ENCODE measurements at regions not wholly inside any gene's neighbourhood (a gene's known extent, or its start where the extent isn't known, plus 50 kb on each side); places are given as distances from the start of the nearest gene placed in this dataset.

DNA sequence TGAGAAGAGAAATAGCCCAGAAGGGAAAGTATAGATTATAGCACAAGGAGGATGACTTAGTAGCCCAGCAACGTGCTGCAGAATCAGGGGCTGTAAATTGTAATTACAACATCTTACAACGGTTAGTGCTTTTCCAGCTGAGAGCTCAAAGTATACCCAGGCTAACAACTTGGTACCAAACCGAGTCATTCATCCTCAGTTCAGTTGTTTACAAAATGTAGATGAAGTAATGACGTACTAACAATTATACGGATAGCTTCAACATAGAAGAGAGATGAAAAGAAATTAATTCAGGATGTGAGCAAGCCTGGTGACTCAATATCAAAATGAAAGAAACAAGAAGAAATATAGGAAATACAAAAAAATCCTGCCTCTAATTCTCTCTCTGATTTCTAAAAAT is 99.2 kb downstream of the DYNAP start:
- Mint-ChIP-seq H3K27ac (ENCODE audit: unreplicated experiment) (no peak overlapping the region), H3K36me3 (ENCODE audit: unreplicated experiment) (no peaks in the 10 kb centered on the region), H3K4me3 (ENCODE audit: unreplicated experiment) (no peak overlapping the region), H3K4me1 (ENCODE audit: unreplicated experiment) (peaks cover 4% of the 10 kb centered on the region), H3K27me3 (ENCODE audit: unreplicated experiment) (peaks cover 32% of the 10 kb centered on the region), H3K9me3 (ENCODE audit: unreplicated experiment) (no peaks in the 10 kb centered on the region)
- DNase-seq (ENCODE audit: extremely low spot score, unreplicated experiment) = no peak
- TF ChIP-seq, protein P1, sequence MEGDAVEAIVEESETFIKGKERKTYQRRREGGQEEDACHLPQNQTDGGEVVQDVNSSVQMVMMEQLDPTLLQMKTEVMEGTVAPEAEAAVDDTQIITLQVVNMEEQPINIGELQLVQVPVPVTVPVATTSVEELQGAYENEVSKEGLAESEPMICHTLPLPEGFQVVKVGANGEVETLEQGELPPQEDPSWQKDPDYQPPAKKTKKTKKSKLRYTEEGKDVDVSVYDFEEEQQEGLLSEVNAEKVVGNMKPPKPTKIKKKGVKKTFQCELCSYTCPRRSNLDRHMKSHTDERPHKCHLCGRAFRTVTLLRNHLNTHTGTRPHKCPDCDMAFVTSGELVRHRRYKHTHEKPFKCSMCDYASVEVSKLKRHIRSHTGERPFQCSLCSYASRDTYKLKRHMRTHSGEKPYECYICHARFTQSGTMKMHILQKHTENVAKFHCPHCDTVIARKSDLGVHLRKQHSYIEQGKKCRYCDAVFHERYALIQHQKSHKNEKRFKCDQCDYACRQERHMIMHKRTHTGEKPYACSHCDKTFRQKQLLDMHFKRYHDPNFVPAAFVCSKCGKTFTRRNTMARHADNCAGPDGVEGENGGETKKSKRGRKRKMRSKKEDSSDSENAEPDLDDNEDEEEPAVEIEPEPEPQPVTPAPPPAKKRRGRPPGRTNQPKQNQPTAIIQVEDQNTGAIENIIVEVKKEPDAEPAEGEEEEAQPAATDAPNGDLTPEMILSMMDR (IDR thresholded peaks at IDR 0.05) = no peak

DNA sequence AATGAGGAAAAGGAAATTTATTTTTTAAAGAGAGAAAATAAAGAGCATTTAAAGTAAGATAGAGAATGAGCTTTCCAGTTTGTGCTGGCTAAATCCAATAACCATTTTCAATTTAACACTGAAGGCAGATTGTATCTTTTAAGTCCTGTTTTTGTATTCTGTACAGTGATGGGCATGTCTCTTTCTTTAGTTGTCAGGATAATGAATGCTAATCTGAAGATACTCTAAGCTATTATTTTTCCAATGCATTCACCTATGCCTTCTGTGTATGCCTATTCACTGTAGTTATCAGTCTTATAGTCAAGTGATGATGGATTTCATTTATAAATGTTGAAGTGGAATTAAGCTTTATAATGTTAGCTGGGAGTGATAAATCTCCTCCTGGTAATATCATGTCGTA is 101.4 kb downstream of the DYNAP start:
- no peaks in the 10 kb centered on the region for H3K9me3 Mint-ChIP-seq (ENCODE audit: unreplicated experiment)
- DNase-seq (ENCODE audit: extremely low spot score, unreplicated experiment) = no peak
- TF ChIP-seq, protein P1 (IDR thresholded peaks at IDR 0.05) = no peak
- peaks cover 32% of the 10 kb centered on the region for H3K27me3 Mint-ChIP-seq (ENCODE audit: unreplicated experiment)
- H3K4me3 Mint-ChIP-seq (ENCODE audit: unreplicated experiment) = no peak overlapping the region
- H3K36me3 Mint-ChIP-seq (ENCODE audit: unreplicated experiment) = no peaks in the 10 kb centered on the region
- no peak overlapping the region for H3K27ac Mint-ChIP-seq (ENCODE audit: unreplicated experiment)
- peaks cover 18% of the 10 kb centered on the region for H3K4me1 Mint-ChIP-seq (ENCODE audit: unreplicated experiment)

DNA sequence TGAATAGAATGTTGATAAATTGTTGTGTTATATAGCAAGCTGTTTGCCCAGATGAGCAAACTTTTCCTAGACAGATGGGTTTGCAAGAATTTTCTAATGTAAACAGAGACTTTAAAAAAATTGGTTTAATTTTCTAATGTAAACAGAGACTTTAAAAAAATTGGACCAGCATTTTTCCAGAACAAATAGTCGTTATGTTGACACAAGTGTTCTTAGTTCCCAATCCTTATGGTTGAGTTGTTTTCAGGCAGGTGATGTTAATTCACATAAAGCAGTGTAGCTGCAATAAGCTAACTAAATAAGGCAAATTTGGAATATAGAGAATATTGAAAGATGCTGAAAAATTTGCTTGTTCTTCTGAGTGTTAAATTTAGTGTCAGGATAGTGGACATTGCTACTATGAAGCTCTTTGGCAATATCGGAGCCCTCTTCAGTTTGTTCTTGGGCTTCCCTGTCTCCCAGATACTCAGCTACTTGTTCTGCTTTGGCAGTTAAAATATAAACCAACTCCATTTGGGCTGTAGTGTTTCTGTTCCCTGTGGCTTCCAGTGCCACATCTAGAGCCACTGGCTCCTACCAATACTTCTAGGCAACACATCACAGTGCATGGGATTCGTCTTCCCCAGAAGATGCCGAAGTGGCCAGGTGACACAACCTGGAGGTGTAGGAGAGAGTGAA is 105.7 kb downstream of the DYNAP start:
- TF ChIP-seq, protein P1 (IDR thresholded peaks at IDR 0.05) = no peak
- Mint-ChIP-seq H3K36me3 (ENCODE audit: unreplicated experiment) (peaks cover 3% of the 10 kb centered on the region), H3K4me1 (ENCODE audit: unreplicated experiment) (peaks cover 18% of the 10 kb centered on the region), H3K4me3 (ENCODE audit: unreplicated experiment) (no peak overlapping the region), H3K9me3 (ENCODE audit: unreplicated experiment) (no peaks in the 10 kb centered on the region), H3K27ac (ENCODE audit: unreplicated experiment) (no peak overlapping the region), H3K27me3 (ENCODE audit: unreplicated experiment) (peaks cover 12% of the 10 kb centered on the region)
- DNase-seq (ENCODE audit: extremely low spot score, unreplicated experiment) = no peak

DNA sequence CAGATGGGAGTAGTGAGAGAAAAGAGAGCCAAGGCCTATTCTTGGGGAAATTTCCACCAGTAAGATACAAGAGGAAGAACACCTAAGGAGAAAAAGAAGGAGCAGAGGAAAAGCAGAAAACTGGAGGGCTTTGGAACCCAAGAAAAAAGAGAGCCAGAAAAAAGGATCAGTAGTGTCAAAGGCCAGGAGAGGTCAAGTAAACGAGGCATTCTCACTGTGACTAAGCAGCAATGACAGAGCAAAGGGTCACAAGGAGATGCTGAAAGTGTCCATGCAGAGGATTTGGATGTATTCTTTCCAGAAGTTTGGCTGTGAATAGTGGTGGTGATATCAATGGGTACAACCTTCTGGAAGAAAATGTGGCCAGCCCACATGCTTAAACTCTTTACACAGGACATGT is 109.5 kb downstream of the DYNAP start:
- Mint-ChIP-seq H3K36me3 (ENCODE audit: unreplicated experiment) (peaks cover 3% of the 10 kb centered on the region), H3K9me3 (ENCODE audit: unreplicated experiment) (no peaks in the 10 kb centered on the region), H3K27ac (ENCODE audit: unreplicated experiment) (no peak overlapping the region), H3K4me1 (ENCODE audit: unreplicated experiment) (peaks cover 41% of the 10 kb centered on the region), H3K4me3 (ENCODE audit: unreplicated experiment) (no peak overlapping the region), H3K27me3 (ENCODE audit: unreplicated experiment) (no peaks in the 10 kb centered on the region)
- DNase-seq (ENCODE audit: extremely low spot score, unreplicated experiment) = no peak
- TF ChIP-seq, protein P1 (IDR thresholded peaks at IDR 0.05) = no peak

DNA sequence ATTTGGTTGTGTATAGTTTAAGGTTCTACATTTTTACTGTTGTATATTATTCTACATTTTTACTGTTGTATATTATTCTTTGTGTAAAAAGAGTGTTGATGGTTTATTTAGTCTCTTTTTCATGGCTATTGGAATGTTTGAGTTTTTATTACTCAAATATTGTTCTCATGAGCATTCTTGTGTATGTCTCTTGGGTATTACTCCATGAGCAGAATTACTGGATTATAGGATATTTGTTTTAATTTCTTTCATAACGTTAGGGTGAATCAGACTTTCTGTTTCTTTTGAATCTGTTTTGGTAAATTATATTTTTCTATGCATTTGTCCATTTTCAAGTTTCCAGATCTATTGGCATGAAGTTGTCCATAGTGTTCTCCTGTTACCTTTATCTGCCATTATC is 111.6 kb downstream of the DYNAP start:
- DNase-seq (ENCODE audit: extremely low spot score, unreplicated experiment) = no peak
- H3K27ac Mint-ChIP-seq (ENCODE audit: unreplicated experiment) = peak overlapping the region; percentile 67
- no peak overlapping the region for H3K4me3 Mint-ChIP-seq (ENCODE audit: unreplicated experiment)
- TF ChIP-seq, protein P1 (IDR thresholded peaks at IDR 0.05) = no peak
- peaks cover 9% of the 10 kb centered on the region for H3K36me3 Mint-ChIP-seq (ENCODE audit: unreplicated experiment)
- no peaks in the 10 kb centered on the region for H3K27me3 Mint-ChIP-seq (ENCODE audit: unreplicated experiment)
- peaks cover 27% of the 10 kb centered on the region for H3K4me1 Mint-ChIP-seq (ENCODE audit: unreplicated experiment)
- peaks cover 17% of the 10 kb centered on the region for H3K9me3 Mint-ChIP-seq (ENCODE audit: unreplicated experiment)

All from osteocyte (in vitro differentiated cells).